HepG2 (cell line): ENCODE measurements at regions not wholly inside any gene's neighbourhood (a gene's known extent, or its start where the extent isn't known, plus 50 kb on each side); places are given as distances from the start of the nearest gene placed in this dataset.

Source experiments
- EP300 ChIP-seq, 3 experiments: sonication (generic) in 1 of 3; formaldehyde crosslinking in 1 of 3; IDR thresholded peaks; 2 replicates each; pipeline versions ENCODE4 v1.5.1 to v1.6.1; 2011 to 2020; ENCODE audit warnings: low read depth in 2 of 3, low read length in 2 of 3, borderline replicate concordance in 1 of 3, improper control_type of control experiment in 1 of 3, mild to moderate bottlenecking in 1 of 3, missing genetic modification reagents in 1 of 3, moderate library complexity in 1 of 3
- HOXA3 ChIP-seq: sonication (generic); formaldehyde crosslinking; IDR thresholded peaks from 2 replicates; pipeline ENCODE4 v1.5.0; 2020; ENCODE audit warnings: missing genetic modification reagents
- MYC ChIP-seq: sonication (generic); formaldehyde crosslinking; IDR thresholded peaks from 2 replicates; pipeline ENCODE4 v1.9.0; 2021; ENCODE audit warnings: missing genetic modification reagents, borderline replicate concordance
- MYNN ChIP-seq: sonication (generic); formaldehyde crosslinking; IDR thresholded peaks from 2 replicates; pipeline ENCODE4 v1.4.0; 2020; ENCODE audit warnings: mild to moderate bottlenecking, low read depth, missing genetic modification reagents
- MZF1 ChIP-seq: sonication (generic); formaldehyde crosslinking; IDR thresholded peaks from 2 replicates; pipeline ENCODE4 v1.8.1; 2023; ENCODE audit warnings: mild to moderate bottlenecking, missing genetic modification reagents, borderline replicate concordance
- NR2C2 ChIP-seq: sonication (generic); formaldehyde crosslinking; IDR thresholded peaks from 2 replicates; pipeline ENCODE4 v1.4.0; 2020; ENCODE audit warnings: missing genetic modification reagents, mild to moderate bottlenecking, moderate library complexity, borderline replicate concordance
- POGK ChIP-seq: sonication (generic); formaldehyde crosslinking; conservative IDR thresholded peaks from 2 replicates; pipeline ENCODE4 v1.8.0; 2022; ENCODE audit warnings: mild to moderate bottlenecking, moderate library complexity, missing genetic modification reagents
- RBM22 ChIP-seq: fragments of 200-400 bp; formaldehyde crosslinking; optimal IDR thresholded peaks from 2 replicates; pipeline ENCODE3; 2017; ENCODE audit warnings: mild to moderate bottlenecking, low read length, moderate library complexity
- SNAPC4 ChIP-seq: sonication (generic); formaldehyde crosslinking; IDR thresholded peaks from 2 replicates; pipeline ENCODE4 v1.4.0; 2020; ENCODE audit warnings: mild to moderate bottlenecking, missing genetic modification reagents
- THRA ChIP-seq: sonication (generic); formaldehyde crosslinking; IDR thresholded peaks from 2 replicates; pipeline ENCODE4 v1.4.0; 2020; ENCODE audit warnings: missing genetic modification reagents, borderline replicate concordance
- YEATS2 ChIP-seq: sonication (generic); formaldehyde crosslinking; IDR thresholded peaks from 2 replicates; pipeline ENCODE4 v1.4.0; 2020; ENCODE audit warnings: missing genetic modification reagents, borderline replicate concordance
- ZFY ChIP-seq: sonication (generic); formaldehyde crosslinking; IDR thresholded peaks from 2 replicates; pipeline ENCODE4 v1.4.0; 2020; ENCODE audit warnings: missing genetic modification reagents
- ZSCAN22 ChIP-seq: sonication (generic); formaldehyde crosslinking; IDR thresholded peaks from 2 replicates; pipeline ENCODE4 v1.4.0; 2020; ENCODE audit warnings: mild to moderate bottlenecking, missing genetic modification reagents

GRCh38 chr5:111836426-111836825 is 79.4 kb upstream of the NREP start (continued):
- TF ChIP-seq POGK (CRISPR knock-in tag) (no peak), MZF1 (CRISPR knock-in tag) (no peak), YEATS2 (CRISPR knock-in tag) (no peak), MYNN (CRISPR knock-in tag) (no peak), NR2C2 (CRISPR knock-in tag) (no peak), THRA (CRISPR knock-in tag) (no peak), ZSCAN22 (no peak), ZFY (CRISPR knock-in tag) (no peak), RBM22 (no peak), SNAPC4 (CRISPR knock-in tag) (no peak), HOXA3 (CRISPR knock-in tag) (no peak), EP300 (IDR thresholded peaks at IDR 0.05; ENCODE audit: low read depth in 2 of 2, low read length in 2 of 2) (no peak), EP300 (CRISPR knock-in tag; IDR thresholded peaks at IDR 0.05; ENCODE audit: borderline replicate concordance) (no peak), MYC (CRISPR knock-in tag) (no peak)
